Left renal pelvis (tissue), 4 donors: ENCODE measurements at regions not wholly inside any gene's neighbourhood (a gene's known extent, or its start where the extent isn't known, plus 50 kb on each side); places are given as distances from the start of the nearest gene placed in this dataset.
"Not testable (repeated sequence)": the region's sequence is repeated elsewhere in the genome, so short reads cannot be mapped to it uniquely, and the experiment has no call there.

Experiments
- DNase-seq, 4 donors: peaks; one replicate each; pipeline ENCODE4 v3.0.0-alpha.2; 2013; ENCODE audit warnings: low read depth in 4 of 4, low spot score in 3 of 4

DNA sequence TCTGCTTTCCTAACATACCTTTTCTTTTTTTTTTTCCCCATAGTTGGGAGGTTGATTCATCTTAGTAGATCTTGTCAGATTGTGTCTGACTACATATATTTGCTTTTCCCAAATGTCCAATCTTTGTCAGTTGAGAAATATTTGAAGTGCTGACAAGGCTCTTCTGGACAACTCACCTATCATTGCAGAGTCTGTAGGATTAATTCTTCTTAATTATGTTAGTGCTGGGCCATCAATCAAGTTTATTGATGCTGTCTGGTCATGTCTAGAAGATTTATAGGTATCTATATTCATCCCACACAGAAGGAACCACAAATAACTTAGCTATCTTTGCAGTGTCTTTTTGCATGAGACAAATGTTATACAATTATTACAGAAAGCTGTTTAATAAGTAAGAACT lies 310.6 kb downstream of the ACTR3B start:
- no peak for DNase-seq

DNA sequence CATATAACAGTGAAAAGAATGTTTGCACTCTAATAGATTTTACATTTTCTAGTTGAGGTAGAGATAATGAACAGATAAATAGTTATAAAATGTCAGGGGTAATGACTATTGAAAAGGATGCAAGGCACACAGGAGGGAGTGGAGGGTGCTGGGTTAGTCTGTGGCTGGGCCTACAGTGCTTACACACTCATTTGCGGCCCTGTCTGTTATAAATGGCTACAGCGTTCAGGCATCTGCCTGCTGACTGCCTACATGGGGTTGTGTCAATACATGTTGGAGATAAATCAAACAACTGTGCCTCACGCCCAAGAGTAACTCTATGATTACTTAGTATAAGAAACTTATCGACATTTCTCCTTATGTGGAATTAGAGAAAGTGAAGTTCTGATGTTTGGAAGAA lies 313.3 kb downstream of the ACTR3B start:
- DNase-seq: no peak

DNA sequence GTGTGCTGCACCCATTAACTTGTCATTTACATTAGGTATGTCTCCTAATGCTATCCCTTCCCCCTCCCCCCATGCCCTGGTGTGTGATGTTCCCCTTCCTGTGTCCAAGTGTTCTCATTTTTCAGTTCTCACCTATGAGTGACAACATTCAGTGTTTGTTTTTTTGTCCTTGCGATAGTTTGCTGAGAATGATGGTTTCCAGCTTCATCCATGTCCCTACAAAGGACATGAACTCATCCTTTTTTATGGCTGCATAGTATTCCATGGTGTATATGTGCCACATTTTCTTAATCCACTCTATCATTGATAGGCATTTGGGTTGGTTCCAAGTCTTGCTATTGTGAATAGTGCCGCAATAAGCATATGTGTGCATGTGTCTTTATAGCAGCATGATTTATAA lies 316.7 kb downstream of the ACTR3B start:
- not testable (repeated sequence) for DNase-seq

DNA sequence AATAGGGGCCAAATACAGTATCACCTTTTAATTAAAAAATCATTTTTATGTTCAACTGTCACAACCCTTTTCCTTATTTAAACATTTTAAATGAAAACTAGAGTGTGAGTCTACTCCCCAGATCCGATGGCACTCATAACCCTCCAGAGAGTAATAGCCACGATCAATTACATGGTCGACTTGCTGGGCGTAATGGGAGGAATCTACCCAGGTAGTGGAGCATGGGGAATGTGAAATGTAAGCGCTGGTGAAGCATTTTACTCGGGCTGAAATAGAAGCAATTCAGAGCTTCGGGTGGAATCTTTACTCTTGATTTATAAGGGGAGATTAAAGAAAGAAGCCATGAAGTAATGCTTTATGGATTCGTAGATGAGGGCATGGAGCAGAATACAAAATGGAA lies 321.9 kb downstream of the ACTR3B start:
- DNase-seq: peak in 1 of 4 donors; percentile 39

DNA sequence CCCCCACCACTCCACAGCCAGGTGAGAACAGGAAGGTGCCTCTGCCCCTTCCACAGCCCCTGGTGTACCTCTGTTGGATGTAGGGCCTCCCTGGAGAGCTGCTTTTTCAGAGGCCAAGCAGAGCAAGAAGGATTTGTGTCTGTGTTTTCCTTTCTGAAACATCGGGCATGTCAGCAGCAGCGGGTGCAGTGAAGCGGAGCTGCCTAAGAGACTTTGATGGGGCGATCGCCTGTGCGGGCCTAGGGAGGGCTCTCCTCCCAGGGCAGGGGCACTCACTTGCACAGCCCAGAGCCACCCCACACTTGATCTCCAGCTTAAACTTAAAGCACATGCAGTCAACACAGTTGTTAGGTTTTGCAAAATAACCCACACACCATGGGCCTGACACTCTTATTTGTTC lies 324.7 kb downstream of the ACTR3B start:
- DNase-seq: no peak

DNA sequence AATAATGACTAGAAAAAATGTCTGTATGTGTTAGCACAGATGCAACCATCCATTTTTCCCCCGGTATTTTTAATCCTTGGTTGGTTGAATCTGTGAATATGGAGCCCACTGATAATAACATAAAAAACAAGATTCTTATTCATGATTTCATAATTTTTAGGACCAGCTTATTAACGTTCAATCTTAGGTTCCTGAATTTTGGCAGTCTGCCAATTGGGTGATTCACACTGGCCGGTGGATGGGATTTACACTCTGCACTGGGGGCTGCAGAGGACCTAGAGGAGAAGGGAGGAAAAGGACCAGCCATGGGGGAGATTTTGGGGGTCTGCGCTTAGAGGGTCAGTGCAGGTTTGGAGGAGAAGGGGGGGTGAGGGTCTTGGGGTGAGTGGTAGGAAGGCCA lies 327.9 kb downstream of the ACTR3B start:
- no peak for DNase-seq

DNA sequence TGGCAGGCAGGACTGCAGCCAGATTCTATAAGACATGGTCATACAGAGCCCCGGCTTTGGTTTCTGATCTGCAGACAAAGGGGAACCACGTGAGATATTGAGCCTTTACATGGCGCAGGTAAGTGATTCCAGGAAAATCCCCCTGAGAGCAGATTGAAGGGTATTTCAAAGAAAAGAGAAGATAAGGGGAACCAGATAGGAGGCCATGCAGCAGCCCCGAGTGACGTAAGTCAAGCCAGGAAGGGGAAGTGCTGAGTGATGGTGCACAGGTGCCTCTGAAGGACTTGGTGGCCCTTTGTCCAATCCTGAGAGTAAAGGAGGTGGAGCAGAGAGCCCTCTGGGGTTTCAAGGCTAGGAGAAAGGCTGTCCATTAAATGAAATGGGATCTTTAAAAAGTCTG lies 329.0 kb downstream of the ACTR3B start:
- DNase-seq: no peak

DNA sequence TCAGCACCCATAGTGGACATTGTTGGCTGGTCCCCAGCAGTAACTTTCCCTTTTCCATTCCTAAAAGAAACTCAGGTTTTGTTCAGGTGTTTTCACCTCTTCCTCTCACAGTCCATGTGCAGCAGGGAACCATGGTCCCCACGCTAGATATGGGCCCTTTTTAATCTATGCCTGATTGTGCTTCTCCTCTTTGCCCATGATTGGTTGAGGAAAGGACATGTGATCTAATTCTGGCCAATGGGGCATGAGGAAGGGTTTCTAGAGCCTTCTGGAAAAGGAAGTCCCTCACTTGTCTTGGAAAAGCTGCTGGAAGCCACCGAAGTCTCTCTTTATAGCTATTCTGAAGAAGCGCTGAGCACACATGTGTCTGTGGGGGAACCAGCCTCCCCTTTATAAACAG lies 330.7 kb downstream of the ACTR3B start:
- no peak for DNase-seq

DNA sequence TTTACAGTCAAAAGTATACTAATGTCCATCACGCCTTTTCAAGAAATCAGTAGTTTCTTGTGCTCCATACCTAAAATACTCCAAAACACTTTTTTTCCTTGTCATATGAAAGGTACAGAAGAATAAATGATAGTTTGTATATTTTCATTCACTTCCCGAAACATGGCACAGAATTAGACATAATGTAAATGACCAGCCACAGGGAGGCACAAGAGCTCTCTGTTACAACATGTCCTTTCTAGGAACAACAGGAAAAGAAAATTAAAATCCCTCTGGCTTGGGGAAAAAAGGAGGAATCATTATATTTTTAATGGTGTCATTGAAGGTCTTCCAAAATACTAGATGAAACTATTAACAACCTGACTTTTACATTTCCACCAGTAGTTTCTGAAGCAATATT lies 331.2 kb downstream of the ACTR3B start:
- no peak for DNase-seq

DNA sequence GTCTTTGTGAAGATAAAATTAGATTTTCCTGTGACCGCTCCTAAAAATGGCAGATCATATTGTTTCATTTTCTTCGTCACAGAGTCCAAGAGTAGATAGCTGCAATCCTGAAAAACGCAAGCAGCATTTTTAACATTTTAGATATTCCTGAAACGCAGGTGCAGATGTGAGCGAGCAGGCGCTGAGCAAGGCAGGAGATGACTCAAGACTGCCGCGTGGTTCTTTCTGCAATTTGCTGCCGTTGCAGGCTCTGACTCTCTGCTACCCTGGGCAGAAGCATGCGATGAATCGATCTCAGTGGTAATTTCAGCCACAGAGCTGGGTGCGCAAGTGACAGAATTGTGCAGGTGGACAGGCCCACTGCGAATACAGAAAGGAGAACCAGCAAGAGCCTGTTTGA lies 331.9 kb downstream of the ACTR3B start:
- DNase-seq: no peak

DNA sequence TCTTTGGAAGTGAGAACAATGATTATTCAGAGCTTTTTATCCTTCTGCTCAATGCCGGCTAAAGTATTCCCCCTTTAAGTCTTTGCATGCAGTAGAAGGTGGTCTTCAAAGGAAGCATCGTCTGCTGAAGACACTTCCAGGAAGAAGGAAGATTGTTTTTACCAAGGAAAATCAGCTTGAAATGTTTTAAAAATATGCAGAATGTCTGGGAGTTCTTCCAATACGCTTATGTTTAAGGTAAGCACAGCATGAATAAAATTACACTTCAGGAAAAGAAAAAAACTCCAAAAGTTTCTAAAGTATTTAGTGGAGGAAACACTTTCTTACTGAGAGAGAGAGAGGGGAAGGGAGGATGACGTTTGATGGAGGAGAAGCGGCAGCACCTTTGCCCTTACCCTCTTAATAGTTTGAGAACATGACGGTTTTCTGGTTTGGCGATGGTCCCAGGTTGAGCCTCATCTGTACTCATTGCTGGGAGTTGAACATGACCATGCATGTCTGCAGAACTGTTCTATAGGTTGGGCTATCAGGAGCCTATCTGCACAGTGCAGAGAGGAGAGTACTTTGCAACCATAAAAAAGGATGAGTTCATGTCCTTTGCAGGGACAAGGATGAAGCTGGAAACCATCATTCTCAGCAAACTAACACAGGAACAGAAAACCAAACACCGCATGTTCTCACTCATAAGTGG lies 338.1 kb downstream of the ACTR3B start:
- DNase-seq: no peak

DNA sequence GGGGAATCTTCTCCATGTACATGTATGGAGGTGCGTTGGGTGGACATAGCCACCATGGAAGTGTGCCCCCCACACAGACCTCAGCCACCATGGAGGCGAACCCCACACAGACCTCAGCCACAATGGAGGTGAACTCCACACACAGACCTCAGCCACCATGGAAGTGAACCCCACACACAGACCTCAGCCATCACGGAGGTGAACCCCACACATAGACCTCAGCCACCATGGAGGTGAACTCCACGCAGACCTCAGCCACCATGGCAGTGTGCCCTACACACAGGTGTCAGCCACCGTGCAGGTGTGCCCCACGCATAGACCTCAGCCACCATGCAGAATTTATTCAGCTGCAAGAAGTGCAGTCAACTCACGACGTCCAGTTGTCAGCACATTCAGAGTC lies 339.7 kb downstream of the ACTR3B start:
- DNase-seq: no peak

DNA sequence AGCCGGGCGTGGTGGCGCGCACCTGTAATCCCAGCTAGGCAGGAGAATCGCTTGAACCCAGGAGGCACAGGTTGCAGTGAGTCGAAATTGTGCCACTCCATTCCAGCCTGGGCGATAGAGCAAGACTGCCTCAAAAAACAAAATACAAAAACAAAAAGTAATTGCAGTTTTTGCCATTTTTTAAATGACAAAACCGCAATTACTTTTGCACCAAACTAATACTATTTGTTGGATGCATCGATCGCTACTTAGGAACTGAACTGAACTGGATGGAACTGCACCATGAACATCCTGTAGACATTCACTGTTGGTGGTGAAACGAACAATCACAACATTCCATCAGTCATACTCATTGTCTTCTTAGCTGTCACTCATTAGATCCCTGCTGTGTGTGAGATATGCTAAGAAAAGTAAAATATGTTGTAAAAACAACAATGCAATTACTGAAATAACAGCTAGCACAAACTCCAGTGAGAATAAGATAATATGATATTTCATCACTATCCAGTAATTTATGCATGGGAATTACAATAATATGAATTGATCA lies 341.2 kb downstream of the ACTR3B start:
- no peak for DNase-seq

DNA sequence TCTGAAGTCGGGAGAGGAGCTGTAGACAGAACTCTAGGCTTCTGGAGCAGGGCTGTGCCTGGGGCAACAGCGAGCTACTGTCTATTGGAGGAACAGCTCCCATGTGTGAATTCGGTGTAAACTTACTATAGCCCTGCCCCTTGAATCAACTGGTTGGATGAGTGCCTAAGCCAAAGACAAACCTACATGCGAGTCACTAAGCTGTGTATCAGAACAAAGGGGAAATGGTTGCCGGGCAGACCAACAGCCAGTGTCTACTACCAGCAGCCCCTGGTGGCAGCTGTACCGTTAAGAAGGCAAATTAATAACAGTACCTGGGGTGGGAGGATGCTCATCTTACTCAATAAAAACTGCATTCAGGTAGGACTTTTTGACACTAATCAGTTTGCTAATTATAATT lies 343.6 kb downstream of the ACTR3B start:
- no peak for DNase-seq

DNA sequence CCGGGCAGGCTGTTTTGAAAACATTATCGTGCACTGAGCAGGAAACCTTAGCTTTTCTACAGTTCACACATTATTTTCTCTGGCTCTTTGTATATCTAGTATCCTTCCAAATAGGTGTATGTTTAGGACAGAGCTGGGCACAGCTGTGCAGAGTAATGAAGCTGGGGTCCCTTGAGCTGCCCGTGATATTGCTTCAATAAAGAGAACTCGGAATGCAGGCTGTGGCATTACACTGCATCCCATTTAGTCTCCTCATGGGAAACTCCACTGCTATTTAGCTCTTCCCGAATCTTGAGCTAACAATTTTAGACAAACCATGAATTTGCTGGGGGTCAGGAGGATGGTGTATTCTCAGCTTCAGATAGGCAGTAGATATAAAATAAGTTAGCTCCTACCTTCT lies 348.3 kb downstream of the ACTR3B start:
- DNase-seq: no peak

DNA sequence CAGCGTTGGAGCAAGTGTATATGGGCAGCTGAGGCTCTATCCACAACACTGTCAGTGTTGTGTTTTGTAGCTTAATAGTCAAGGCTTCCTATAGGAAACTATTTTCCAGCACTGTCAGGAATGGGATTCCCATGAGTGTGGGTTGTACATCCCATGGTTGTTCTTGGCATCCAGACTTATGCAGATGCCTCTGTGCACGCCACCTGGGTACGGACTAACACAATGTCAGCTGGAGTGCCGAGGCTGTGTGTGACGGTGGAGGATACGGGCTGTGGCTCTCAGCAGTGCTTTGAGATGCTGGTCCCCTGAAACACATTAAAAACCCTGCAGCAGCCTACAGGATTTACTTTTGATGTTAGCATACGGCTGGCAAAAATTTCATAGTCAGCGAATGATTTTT lies 350.0 kb downstream of the ACTR3B start:
- no peak for DNase-seq

DNA sequence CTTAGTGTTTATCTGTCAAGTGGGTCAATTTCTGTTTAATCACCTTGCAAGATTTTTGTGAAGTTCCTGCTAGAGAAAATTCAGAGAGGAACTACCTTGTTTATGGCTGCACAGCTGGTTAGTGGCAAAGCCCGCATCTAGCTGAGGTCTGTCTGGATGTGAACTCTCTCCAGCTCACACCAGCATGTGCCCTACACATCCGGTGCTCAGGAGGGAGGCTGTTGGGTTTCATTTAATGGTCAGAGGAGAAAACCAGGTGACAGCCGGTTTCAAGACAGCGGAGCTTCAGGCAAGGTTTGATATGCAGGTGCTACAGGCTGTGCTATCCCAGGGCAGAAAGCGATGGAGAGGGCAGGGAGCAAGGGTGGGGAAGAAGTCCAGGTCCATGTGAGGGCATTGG lies 351.1 kb downstream of the ACTR3B start:
- DNase-seq: no peak

DNA sequence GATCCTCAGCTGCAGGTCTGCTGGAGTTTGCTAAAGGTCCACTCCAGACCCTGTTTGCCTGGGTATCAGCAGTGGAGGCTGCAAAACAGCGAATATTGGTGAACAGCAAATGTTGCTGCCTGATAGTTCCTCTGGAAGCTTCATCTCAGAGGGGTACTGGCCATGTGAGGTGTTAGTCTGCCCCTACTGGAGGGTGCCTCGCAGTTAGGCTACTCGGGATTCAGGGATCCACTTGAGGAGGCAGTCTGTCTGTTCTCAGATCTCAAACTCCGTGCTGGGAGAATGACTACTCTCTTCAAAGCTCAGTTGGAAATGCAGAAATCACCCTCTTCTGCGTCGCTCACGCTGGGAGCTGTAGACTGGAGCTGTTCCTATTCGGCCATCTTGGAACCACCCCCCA lies 362.7 kb downstream of the ACTR3B start:
- not testable (repeated sequence) for DNase-seq

DNA sequence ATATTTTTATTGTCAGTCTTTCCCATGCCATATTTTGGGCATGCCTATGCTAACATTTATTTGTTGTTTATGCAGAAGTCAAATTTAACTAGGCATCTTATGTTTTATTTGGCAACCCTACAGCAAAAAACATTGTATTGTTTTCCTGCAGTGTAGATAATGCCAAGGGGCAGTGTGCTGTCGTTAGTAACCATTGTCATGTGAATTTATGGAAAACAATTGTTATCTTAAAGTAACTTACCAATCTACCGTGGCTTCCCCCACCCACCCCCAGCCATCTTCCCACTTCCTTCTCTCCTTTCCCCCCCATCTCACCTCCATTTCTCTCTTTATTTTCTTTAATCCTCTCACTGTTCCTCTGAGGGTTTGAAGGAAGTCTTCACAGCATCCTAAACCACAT lies 370.5 kb downstream of the ACTR3B start:
- DNase-seq: no peak

DNA sequence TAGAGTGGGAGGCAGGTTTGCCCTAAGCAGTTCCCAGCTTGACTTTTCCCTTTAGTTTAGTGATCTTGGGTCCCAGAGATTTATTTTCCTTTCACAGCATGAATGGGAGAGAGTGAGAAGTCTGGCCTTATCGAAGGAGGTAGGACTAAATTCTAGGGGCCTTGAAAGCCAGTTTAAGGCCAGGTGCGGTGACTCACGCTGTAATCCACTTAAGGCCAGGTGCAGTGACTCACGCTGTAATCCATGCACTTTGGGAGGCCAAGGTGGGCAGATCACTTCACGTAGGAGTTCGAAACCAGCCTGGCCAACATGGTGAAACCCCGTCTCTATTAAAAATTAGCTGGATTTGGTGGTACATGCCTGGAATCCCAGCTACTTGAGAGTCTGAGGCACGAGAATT lies 392.2 kb downstream of the ACTR3B start:
- no peak for DNase-seq

DNA sequence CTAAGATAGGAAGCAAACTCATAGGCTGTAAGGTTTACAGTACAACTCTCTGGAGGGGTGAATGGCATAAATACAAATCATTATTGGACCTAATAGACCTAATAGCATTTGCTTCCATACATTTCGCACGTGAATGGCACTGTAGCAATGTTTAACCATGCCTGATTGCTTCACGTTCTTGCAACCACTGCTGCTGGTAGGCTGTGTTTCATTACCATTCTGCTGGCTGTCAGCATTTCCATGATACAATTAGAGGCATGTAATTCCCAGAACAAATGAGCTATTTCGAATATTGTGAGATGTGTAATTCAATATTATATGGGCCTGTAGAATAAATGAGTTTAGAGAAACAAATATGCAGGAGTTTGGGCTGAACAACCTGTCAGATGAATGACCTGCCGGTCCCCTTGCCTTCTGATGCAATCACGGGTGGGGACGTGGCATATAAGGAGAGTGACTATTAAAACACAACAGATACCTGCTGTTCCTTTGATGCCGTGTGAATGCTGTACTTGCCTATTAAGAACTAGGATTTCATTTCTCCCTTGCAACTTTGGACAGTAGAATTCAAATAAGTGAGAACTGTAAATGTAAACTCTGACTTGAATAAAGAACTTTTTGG lies 393.4 kb downstream of the ACTR3B start:
- no peak for DNase-seq

DNA sequence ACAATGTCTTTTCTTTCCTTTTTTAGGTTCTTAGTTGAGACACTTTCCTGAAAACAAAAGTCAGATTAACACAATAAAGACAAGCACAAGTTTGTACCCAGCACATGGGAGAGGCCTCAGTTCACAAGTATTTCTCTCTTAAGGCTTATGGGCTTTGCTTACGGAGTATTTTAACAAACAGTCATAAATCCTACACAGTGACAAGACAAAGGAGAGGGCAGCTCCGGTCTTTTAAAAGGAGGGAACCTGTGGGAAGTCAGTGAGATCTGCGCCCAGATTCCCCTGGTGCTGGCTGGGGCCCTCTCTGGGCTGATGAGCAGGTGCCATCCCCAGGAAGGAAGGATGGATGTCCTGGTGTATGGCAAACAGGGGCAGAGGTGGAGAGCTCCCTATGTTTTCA lies 398.6 kb downstream of the ACTR3B start:
- DNase-seq: no peak

DNA sequence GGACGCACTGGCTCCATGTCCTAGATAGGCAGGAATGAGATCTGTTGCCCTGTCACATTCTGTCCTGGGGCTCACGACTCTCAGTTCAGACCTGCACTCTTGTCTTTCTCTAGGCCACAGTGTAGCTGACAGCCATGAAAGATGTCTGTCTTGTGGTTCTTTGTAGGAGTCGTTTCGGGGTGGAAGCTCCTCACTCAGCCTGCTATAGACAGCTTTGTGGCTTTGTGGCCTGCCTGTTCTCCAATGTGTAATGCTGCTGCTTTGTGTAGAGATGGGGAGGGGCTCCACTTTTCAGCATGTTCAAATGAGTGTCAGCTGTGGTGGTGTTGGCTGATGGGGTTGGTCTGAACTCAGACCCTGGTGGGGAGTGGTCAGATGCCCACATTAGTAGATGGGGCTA lies 410.7 kb downstream of the ACTR3B start:
- DNase-seq: no peak
